ENCODE measurements at regions not wholly inside any gene's neighbourhood (a gene's known extent, or its start where the extent isn't known, plus 50 kb on each side); places are given as distances from the start of the nearest gene placed in this dataset.
A peak's percentile ranks its signal among the peaks of the same experiment; 100 is the strongest.

DNA sequence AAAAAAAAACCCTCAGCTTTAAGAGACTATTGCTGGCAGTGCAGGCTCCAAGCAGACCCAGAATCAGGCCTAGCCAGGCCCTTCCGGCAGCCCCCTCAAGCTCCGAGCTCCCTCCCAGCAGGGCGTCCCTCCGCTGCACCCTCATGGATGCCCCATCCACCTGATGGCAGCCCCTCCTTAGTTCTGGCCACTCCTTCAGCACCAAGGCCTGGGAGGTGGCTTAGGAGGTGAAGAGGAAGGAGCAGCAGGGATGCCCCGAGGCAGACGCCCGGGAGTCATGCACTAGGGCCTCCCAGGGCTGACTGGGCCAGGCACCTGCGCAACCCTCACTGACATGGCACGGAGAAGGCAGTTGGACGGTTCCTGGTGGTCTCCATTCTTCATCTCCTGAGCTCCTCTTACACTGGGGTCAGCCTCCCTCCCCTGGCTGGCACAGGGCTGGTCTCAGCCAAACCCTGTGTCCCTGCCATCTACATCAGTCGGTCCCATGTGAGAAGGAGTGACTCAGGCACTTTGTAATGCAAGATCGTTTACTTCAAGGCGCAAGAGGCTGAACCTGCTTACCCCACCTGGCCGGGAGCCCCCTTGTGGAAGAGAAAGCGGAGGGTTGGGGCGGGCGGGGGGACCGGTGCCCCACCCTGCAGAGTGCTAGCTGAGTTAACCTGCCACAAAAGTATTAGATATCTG lies 53.5 kb upstream of the ID2 start:
- Histone ChIP-seq H2BK20ac (ENCODE audit: low read depth, low read length, poor library complexity, severe bottlenecking) (no peak overlapping the region), H3K14ac (ENCODE audit: insufficient read depth, low read length) (no peak overlapping the region), H3K4ac (ENCODE audit: low read depth, low read length) (no peak overlapping the region), H3K18ac (ENCODE audit: insufficient read length, low read depth, low read length) (no peak overlapping the region), H4K8ac (replicated peaks; ENCODE audit: insufficient read length, low read depth, low read length) (no peak overlapping the region), H3K79me1 (ENCODE audit: insufficient read depth, low read depth, low read length, poor library complexity, severe bottlenecking) (no peaks in the 10 kb centered on the region), H3K9ac (ENCODE audit: extremely low read depth, insufficient read length, low read length) (no peak overlapping the region), H3K4me1 (ENCODE audit: insufficient read depth, low read length) (no peaks in the 10 kb centered on the region), H3K23me2 (ENCODE audit: insufficient read length, low read depth, low read length, poor library complexity, severe bottlenecking) (no peaks in the 10 kb centered on the region), H4K5ac (ENCODE audit: insufficient read length, low read depth, low read length) (no peak overlapping the region), H3K27ac (ENCODE audit: insufficient read length, low read depth, low read length) (no peak overlapping the region), H2BK12ac (ENCODE audit: insufficient read length, low read depth, low read length) (no peak overlapping the region), H2BK15ac (ENCODE audit: low read depth, low read length) (no peak overlapping the region), H2BK5ac (ENCODE audit: insufficient read length, low read length) (no peak overlapping the region), H2BK120ac (ENCODE audit: low read depth, low read length, poor library complexity, severe bottlenecking) (no peak overlapping the region), H3K56ac (ENCODE audit: insufficient read length, low read depth, low read length) (no peak overlapping the region), H3K9me3 (ENCODE audit: control insufficient read depth, low read depth, low read length) (no peaks in the 10 kb centered on the region), H4K91ac (ENCODE audit: insufficient read length, low read depth, low read length) (no peak overlapping the region), H2AK5ac (ENCODE audit: insufficient read length, low read length) (no peak overlapping the region), H3K23ac (ENCODE audit: insufficient read length, low read depth, low read length) (no peak overlapping the region), H3K27me3 (ENCODE audit: insufficient read depth, low read length) (no peaks in the 10 kb centered on the region), H3K79me2 (ENCODE audit: insufficient read depth, low read length) (no peaks in the 10 kb centered on the region), H3K4me2 (ENCODE audit: insufficient read depth, insufficient read length, low read length) (no peak overlapping the region), H4K20me1 (ENCODE audit: control insufficient read depth, insufficient read depth, insufficient read length) (no peaks in the 10 kb centered on the region), H2AFZ (ENCODE audit: low read length) (no peak overlapping the region), H3T11ph (ENCODE audit: low read length) (no peak overlapping the region)
- H3K4me1 Mint-ChIP-seq, result peaks cover 17 to 20% of the 10 kb centered on the region in 2 experiments
- TF ChIP-seq, protein P1, sequence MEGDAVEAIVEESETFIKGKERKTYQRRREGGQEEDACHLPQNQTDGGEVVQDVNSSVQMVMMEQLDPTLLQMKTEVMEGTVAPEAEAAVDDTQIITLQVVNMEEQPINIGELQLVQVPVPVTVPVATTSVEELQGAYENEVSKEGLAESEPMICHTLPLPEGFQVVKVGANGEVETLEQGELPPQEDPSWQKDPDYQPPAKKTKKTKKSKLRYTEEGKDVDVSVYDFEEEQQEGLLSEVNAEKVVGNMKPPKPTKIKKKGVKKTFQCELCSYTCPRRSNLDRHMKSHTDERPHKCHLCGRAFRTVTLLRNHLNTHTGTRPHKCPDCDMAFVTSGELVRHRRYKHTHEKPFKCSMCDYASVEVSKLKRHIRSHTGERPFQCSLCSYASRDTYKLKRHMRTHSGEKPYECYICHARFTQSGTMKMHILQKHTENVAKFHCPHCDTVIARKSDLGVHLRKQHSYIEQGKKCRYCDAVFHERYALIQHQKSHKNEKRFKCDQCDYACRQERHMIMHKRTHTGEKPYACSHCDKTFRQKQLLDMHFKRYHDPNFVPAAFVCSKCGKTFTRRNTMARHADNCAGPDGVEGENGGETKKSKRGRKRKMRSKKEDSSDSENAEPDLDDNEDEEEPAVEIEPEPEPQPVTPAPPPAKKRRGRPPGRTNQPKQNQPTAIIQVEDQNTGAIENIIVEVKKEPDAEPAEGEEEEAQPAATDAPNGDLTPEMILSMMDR (conservative IDR thresholded peaks at IDR 0.05), result peak; percentile 54; the same call in 2 of the 3 replicates
- peak overlapping the region in 1 of 3 experiments; percentile 53; a peak in 1 of 7 replicates for H3K27ac Mint-ChIP-seq
- H3K4me3 Mint-ChIP-seq, result no peak overlapping the region
- no peaks in the 10 kb centered on the region; the same call in none of the 2 replicates for H3K27me3 Mint-ChIP-seq (ENCODE audit: low read depth)
- WGBS (ENCODE audit: extremely low coverage, insufficient read length, low lambda C conversion rate), result no CpG with 5 or more reads among the region's 18 CpGs
- H3K9me3 Mint-ChIP-seq, result no peaks in the 10 kb centered on the region; a peak in 1 of 5 replicates
- no peaks in the 10 kb centered on the region; a peak in 1 of 7 replicates for H3K36me3 Mint-ChIP-seq (ENCODE audit: insufficient read depth in 1 of 3, low read depth in 3 of 3)
- peak; percentile 62 for DNase-seq

All from H9 (cell line).